DMS153 treated with DMSO at 0.1 percent for 48 hours (cell line): ENCODE measurements at regions not wholly inside any gene's neighbourhood (a gene's known extent, or its start where the extent isn't known, plus 50 kb on each side); places are given as distances from the start of the nearest gene placed in this dataset.
"Not testable (repeated sequence)": the region's sequence is repeated elsewhere in the genome, so short reads cannot be mapped to it uniquely, and the experiment has no call there.

Experiments used
- DNase-seq: peaks from one replicate; lab custom pipeline; 2025; ENCODE audit not compliant: unreplicated experiment; lab: John Stamatoyannopoulos, UW

GRCh38 chrX:8105531-8105930, 65.5 kb downstream of the VCX2 start:
- DNase-seq: no peak

- no peak for DNase-seq
Measured at GRCh38 chrX:8103655-8104054, 67.4 kb downstream of the VCX2 start.

DNA sequence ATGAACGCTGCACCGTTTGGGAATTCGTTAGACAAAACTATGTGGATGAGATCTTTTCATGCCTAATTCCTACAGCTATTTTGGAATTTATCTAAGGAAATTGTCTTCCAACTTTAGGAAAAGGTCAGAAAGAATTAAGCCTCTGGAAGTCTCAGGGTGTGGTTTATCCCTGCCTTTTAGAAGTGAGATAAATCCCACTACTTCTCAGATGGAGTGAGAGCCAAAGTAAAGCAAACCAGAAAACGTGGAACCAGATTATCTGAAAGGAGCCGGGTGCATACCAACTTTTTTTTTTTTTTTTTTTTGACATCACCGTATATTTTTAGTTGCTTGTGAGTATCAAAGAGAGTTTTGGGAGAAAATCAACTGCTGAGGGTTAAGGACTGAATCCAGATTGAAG, 79.6 kb downstream of the VCX2 start:
- no peak for DNase-seq

DNA sequence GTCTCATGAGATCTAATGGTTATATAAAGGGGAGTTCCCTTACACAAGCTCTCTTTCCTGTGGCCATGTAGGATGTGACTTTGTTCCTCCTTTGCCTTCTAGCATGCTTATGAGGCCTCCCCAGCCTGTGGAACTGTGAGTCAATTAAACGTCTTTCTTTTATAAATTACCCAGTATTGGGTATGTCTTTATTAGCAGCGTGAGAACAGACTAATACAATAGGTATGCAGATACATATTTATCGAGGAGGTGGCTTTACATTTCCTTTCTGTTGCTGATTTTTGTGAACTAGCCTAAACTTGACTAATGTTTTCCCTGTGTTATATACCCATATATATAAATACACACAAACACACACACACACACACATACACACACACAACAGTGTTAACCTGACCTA, 80.2 kb downstream of the VCX2 start:
- no peak for DNase-seq

- no peak for DNase-seq
Measured at GRCh38 chrX:8090482-8090881, 80.6 kb downstream of the VCX2 start.

- DNase-seq: no peak
Measured at GRCh38 chrX:8089141-8089540, 81.9 kb downstream of the VCX2 start.

DNA sequence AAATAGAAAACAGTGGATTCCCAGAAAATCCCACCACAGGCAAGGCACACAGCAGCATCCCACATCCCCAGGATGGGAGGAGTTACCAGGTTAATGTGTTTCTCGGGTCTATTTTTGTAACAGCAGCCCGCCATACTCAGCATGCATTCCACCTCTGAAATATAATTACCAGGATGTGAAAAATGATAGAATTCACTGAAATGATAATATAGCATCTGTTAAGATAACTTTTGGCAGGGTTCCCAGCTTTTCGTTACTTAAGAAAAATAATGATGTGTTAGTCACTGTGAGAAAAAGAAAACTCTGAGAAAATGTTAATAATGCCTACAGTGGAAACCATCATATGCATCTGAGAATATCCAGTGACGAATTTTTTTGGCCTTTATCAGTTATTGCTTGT, 87.1 kb downstream of the VCX2 start:
- no peak for DNase-seq

GRCh38 chrX:8083286-8083685, 87.8 kb downstream of the VCX2 start:
- DNase-seq: no peak

DNA sequence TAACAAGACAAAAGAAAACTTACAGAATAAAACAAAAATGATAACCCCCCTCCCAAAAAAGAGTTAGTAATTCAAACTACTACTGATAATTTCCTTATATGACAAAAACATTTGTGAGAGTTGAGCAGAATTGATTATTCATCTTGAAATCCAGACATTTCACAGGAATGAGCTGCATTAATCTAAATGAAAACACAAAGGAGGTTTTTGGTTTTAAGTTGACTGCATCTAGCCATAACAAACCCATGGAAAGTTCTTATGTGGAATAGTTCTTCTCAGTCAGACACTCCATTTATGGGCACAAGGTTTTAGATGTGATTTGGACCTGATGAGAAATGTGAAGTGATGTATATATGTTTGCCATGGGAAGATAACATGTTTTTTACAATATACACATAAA, 95.4 kb downstream of the VCX2 start:
- DNase-seq: no peak

GRCh38 chrX:8067754-8068462, 103.2 kb downstream of the VCX2 start:
- peak; percentile 34 for DNase-seq

DNA sequence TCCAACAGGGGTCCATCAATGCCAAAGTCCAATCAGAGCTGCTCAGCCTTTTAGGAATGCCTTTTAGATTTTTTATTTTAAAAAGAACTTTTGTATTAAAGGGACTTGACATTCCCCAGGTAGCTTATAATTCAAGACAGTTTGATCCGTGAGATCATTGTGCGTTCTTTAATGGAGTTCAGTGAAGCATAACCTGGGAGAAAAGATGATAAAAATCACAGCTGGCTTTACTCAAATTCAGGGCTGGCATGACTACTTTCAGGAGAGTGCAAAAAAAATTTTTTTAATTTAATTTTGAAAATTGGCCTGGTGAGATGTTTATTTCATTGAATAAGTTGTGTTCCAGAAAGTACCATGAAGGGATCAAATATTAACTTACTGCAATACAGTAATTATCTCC, 118.2 kb downstream of the VCX2 start:
- no peak for DNase-seq

GRCh38 chrX:8049827-8050226, 121.2 kb downstream of the VCX2 start:
- DNase-seq: no peak

- DNase-seq: no peak
Measured at GRCh38 chrX:8048466-8048865, 121.3 kb upstream of the PNPLA4 start.

DNA sequence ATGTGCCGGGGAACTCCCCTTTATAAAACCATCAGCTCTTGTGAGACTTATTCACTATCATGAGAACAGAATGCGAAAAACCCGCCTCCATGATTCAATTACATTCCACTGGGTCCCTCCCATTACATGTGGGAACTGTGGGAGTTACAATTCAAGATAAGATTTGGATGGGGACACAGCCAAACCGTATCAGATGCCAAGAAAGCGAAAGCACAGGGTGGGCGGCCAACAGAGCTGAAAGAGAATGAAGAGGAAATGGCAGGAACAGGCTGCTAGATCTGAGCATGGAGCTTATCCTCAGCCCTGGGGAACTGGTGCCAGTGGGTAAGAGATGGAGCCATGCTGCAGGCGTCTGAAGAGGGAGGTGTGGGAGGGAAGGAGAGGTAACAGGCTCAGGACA, 117.7 kb upstream of the PNPLA4 start:
- DNase-seq: no peak

- DNase-seq: no peak
Measured at GRCh38 chrX:8043546-8043945, 116.3 kb upstream of the PNPLA4 start.

DNA sequence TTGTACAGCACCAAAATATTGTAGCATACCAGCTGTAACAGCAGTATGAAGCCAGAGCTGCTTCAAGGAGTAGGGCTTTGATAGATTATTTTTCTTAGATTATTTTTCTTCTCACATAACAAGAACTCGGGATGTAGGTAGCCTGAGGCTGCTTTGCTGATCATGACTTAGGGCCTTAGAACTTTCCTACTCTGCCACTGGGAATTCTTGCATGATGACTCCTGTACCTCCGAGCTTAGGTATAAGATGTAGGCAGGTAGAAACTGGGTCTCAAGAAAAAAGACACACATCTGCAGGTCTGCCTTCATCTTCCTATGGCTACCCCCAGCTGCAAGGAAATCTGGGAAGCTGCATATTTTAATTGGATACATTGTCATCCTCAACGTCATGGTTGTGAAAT, 115.9 kb upstream of the PNPLA4 start:
- DNase-seq: no peak

GRCh38 chrX:8042304-8042703, 115.1 kb upstream of the PNPLA4 start:
- DNase-seq: no peak

DNA sequence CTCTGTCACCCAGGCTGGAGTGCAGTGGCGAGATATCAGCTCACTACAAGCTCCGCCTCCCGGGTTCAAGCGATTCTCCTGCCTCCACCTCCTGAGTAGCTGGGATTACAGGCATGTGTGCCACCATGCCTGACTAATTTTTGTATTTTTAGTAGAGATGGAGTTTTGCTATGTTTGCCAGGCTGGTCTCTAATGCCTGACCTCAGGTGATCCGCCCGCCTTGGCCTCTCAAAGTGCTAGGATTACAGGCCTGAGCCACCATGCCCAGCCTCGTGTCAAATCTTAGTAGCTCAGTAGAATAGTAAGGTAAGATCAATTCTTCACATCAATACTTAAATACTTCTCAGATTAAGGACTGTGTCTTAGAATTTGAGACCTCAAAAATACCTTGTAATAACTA, 112.5 kb upstream of the PNPLA4 start:
- not testable (repeated sequence) for DNase-seq

DNA sequence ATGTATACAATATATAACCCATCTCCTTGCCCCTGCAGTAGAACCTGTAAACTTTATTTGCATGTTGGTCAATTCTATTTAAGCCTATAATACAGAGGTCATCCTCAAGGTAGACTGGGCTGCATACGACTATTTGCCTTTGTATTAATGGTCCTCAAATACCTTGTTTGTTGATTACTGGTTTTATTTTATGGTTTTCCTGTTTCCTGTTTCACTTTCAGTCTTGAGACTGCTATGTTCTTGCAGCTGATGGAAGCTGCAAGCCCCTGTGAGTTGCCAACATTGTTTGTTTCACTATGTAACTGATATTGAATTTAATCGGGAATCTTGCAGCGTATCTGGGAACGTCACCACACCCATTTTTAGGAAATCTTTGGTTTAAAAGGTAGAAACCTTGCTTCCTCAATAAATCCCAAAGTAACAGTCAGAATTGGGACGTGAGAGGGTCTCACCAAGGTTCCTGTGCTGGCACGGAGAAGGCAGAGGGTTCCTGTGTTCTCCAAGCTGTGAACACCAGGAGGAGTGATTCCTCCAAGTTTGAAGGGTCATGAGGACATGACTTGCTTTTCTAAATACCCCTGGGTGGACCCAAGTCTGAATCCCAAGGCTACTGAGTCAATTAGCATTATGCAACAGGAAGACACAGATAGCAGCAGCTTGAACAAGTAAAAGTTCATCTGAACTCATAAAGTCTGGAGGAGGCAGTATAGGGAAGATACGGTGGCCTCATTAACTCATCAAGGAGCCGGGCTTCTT, 110.6 kb upstream of the PNPLA4 start:
- peak; percentile 7 for DNase-seq

DNA sequence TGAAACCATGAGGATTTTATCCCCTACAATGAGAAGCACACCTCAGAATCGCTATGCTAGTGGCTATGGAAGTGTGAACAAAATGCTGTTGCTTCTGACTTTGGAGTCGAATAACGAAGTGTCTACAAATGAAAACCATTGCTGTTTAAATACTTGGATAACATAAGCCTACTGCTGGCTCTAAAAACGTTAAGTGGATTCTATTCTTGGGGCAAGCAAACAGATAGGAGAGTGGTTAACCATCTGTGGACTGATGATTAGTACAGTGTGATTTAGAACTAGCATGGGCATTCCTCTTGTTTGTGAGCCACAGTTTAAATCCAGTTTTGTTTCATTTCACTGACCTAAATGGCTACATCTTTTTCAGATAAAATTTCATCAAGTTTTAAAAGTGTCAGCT, 109.7 kb upstream of the PNPLA4 start:
- DNase-seq: peak; percentile 31

GRCh38 chrX:8034058-8034457, 106.8 kb upstream of the PNPLA4 start:
- no peak for DNase-seq

- DNase-seq: no peak
Measured at GRCh38 chrX:8033175-8033574, 106.0 kb upstream of the PNPLA4 start.

DNA sequence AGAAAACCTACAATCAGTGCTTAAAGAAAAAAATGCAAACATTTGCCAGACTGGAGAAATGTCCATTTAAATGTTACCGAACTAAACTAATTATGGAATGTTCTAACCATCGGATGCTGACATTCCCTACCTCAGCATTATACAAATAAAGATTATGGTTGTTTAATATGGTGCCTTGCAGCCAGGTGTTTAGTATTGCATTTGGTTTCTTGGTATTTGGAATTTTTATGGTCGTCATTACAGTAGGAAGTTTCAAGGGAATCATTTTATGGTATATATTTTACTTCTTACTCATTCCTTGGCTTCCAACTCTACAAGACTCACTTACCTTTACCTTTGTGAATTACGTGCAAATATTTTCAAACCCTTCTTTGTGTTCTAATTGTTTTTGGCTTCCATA, 103.1 kb upstream of the PNPLA4 start:
- DNase-seq: no peak
